Lower leg skin (tissue), 3 donors: ENCODE measurements at regions not wholly inside any gene's neighbourhood (a gene's known extent, or its start where the extent isn't known, plus 50 kb on each side); places are given as distances from the start of the nearest gene placed in this dataset.

Experiments
- POLR2A ChIP-seq, 2 donors: fragments of 450-650 bp; IDR thresholded peaks; one replicate each; pipeline ENCODE4 v1.6.1; 2016 to 2017; ENCODE audit warnings: antibody characterized with exemption in 2 of 2, mild to moderate bottlenecking in 1 of 2, moderate library complexity in 1 of 2
- TF ChIP-seq, protein P1 (sequence below), 3 donors: fragments of 450-650 bp; IDR thresholded peaks; one replicate each; pipeline ENCODE4 v1.5.1; 2016; ENCODE audit warnings: antibody characterized with exemption in 3 of 3, mild to moderate bottlenecking in 3 of 3, moderate library complexity in 2 of 3

- TF ChIP-seq, protein P1, sequence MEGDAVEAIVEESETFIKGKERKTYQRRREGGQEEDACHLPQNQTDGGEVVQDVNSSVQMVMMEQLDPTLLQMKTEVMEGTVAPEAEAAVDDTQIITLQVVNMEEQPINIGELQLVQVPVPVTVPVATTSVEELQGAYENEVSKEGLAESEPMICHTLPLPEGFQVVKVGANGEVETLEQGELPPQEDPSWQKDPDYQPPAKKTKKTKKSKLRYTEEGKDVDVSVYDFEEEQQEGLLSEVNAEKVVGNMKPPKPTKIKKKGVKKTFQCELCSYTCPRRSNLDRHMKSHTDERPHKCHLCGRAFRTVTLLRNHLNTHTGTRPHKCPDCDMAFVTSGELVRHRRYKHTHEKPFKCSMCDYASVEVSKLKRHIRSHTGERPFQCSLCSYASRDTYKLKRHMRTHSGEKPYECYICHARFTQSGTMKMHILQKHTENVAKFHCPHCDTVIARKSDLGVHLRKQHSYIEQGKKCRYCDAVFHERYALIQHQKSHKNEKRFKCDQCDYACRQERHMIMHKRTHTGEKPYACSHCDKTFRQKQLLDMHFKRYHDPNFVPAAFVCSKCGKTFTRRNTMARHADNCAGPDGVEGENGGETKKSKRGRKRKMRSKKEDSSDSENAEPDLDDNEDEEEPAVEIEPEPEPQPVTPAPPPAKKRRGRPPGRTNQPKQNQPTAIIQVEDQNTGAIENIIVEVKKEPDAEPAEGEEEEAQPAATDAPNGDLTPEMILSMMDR (IDR thresholded peaks at IDR 0.05) = no peak
- TF ChIP-seq POLR2A (IDR thresholded peaks at IDR 0.05) = no peak
Measured at GRCh38 chr14:34208532-34208931, 253.5 kb downstream of the SPTSSA start.
